ENCODE measurements at regions not wholly inside any gene's neighbourhood (a gene's known extent, or its start where the extent isn't known, plus 50 kb on each side); places are given as distances from the start of the nearest gene placed in this dataset.

GRCh38 chr5:5645891-5646290 is 223.4 kb downstream of the ICE1 start:
- TF ChIP-seq CTCF (IDR thresholded peaks at IDR 0.05): no peak
- TF ChIP-seq POLR2AphosphoS5 (IDR thresholded peaks at IDR 0.05): no peak
- no peak for TF ChIP-seq POLR2A (IDR thresholded peaks at IDR 0.05)

Data from gastroesophageal sphincter (tissue), 3 donors.